H1 (cell line): ENCODE measurements at regions not wholly inside any gene's neighbourhood (a gene's known extent, or its start where the extent isn't known, plus 50 kb on each side); places are given as distances from the start of the nearest gene placed in this dataset.

ENCODE experiments used
- CTCF ChIA-PET: fragments of 300-600 bp; sonication (Branson Sonifier 250); formaldehyde crosslinking; loops from one replicate; lab custom pipeline; 2021; ENCODE audit not compliant: partially characterized antibody; lab: Charles Lee
- POLR2A ChIA-PET: fragments of 300-600 bp; sonication (Branson Sonifier 250); formaldehyde crosslinking; loops from one replicate; lab custom pipeline; 2021; ENCODE audit warnings: inconsistent platforms; ENCODE audit not compliant: partially characterized antibody; lab: Charles Lee
- DNase-seq, 2 experiments: peaks; one replicate each; pipeline versions ENCODE4 v3.0.0 to v3.0.0-alpha.2; 2010 to 2022; ENCODE audit warnings: low spot score in 2 of 2, low read depth in 1 of 2, mixed read lengths in 1 of 2
- FAIRE-seq: peaks from 2 replicates; lab custom pipeline; 2011; peaks lifted over from hg19 to GRCh38; lab: Jason Lieb, UNC
- H2AFZ ChIP-seq: 2 replicates; pipeline ENCODE4 v1.8.1; 2012; ENCODE audit warnings: low read length, inconsistent platforms
- H2AK5ac ChIP-seq: 2 replicates; pipeline ENCODE4 v1.6.1; 2013; ENCODE audit warnings: low read depth, low read length
- H2BK120ac ChIP-seq: replicated peaks from 2 replicates; pipeline ENCODE3; 2013; ENCODE audit warnings: low read depth, low read length, inconsistent platforms
- H2BK12ac ChIP-seq: 2 replicates; pipeline ENCODE4 v1.6.1; 2013; ENCODE audit warnings: low read depth, low read length
- H2BK15ac ChIP-seq: 2 replicates; pipeline ENCODE4 v1.6.1; 2013; ENCODE audit warnings: low read length
- H2BK20ac ChIP-seq: 2 replicates; pipeline ENCODE4 v1.6.1; 2013; ENCODE audit warnings: low read length
- H2BK5ac ChIP-seq: 2 replicates; pipeline ENCODE4 v1.6.1; 2013; ENCODE audit warnings: low read depth, low read length
- H3K14ac ChIP-seq: 2 replicates; pipeline ENCODE4 v1.6.1; 2013; ENCODE audit warnings: inconsistent platforms; ENCODE audit not compliant: insufficient read length
- H3K18ac ChIP-seq: 2 replicates; pipeline ENCODE4 v1.6.1; 2013; ENCODE audit warnings: low read length; ENCODE audit errors: extremely low read depth
- H3K23ac ChIP-seq: 2 replicates; pipeline ENCODE4 v1.6.1; 2013; ENCODE audit warnings: inconsistent platforms; ENCODE audit not compliant: insufficient read length
- H3K23me2 ChIP-seq: 2 replicates; pipeline ENCODE4 v1.6.1; 2013; ENCODE audit warnings: low read depth, low read length
- H3K27ac ChIP-seq: 2 replicates; pipeline ENCODE4 v1.6.1; 2011; ENCODE audit warnings: low read depth, low read length, inconsistent platforms
- H3K27me3 ChIP-seq, 4 experiments: replicated peaks in 1 of 4; 1 replicate in 1 of 4; 2 replicates in 3 of 4; pipeline versions ENCODE4 v1.6.1 to v1.8.1; 2011 to 2013; ENCODE audit warnings: low read length in 3 of 4, mild to moderate bottlenecking in 3 of 4, inconsistent platforms in 2 of 4, mixed read lengths in 2 of 4, moderate library complexity in 1 of 4; ENCODE audit not compliant: control insufficient read depth in 3 of 4, insufficient read depth in 3 of 4; ENCODE audit errors: extremely low read depth in 1 of 4
- H3K36me3 ChIP-seq, 4 experiments: 2 replicates each; pipeline versions ENCODE4 v1.6.1 to v1.8.1; 2011 to 2013; ENCODE audit warnings: mild to moderate bottlenecking in 4 of 4, low read length in 3 of 4, moderate library complexity in 2 of 4, control low read depth in 1 of 4, inconsistent platforms in 1 of 4; ENCODE audit not compliant: insufficient read depth in 4 of 4, control insufficient read depth in 2 of 4
- H3K4ac ChIP-seq: replicated peaks from 2 replicates; pipeline ENCODE3; 2013; ENCODE audit warnings: low read length, low read depth, mixed read lengths, inconsistent platforms; ENCODE audit not compliant: insufficient read length
- H3K4me1 ChIP-seq, 4 experiments: replicated peaks in 1 of 4; 1 replicate in 1 of 4; 2 replicates in 3 of 4; pipeline versions ENCODE4 v1.6.1 to v1.8.1; 2011 to 2013; ENCODE audit warnings: low read length in 3 of 4, inconsistent platforms in 2 of 4, mixed read lengths in 1 of 4; ENCODE audit not compliant: insufficient read depth in 4 of 4, control insufficient read depth in 3 of 4
- H3K4me2 ChIP-seq, 2 experiments: 2 replicates each; pipeline versions ENCODE4 v1.6.1 to v1.8.1; 2011 to 2013; ENCODE audit warnings: low read depth in 2 of 2, low read length in 2 of 2, control low read depth in 1 of 2, inconsistent platforms in 1 of 2, mild to moderate bottlenecking in 1 of 2; ENCODE audit not compliant: insufficient read depth in 1 of 2
- H3K4me3 ChIP-seq, 4 experiments: fragments of 200-600, 300-600 bp in 1 of 4; sonication (generic), shearing (Covaris generic), sonication (Bioruptor Twin) in 1 of 4; 2 replicates each; pipeline versions ENCODE4 v1.5.1 to v1.8.1; 2011 to 2016; ENCODE audit warnings: low read length in 4 of 4, low read depth in 3 of 4, control low read depth in 2 of 4, inconsistent platforms in 2 of 4, mild to moderate bottlenecking in 2 of 4, mixed read lengths in 1 of 4, moderate library complexity in 1 of 4; ENCODE audit not compliant: insufficient read depth in 2 of 4; ENCODE audit errors: extremely low read depth in 1 of 4
- H3K56ac ChIP-seq: replicated peaks from 2 replicates; pipeline ENCODE3; 2013; ENCODE audit warnings: low read depth, mild to moderate bottlenecking, mixed read lengths, low read length, inconsistent platforms; ENCODE audit not compliant: insufficient read length
- H3K79me1 ChIP-seq: 2 replicates; pipeline ENCODE4 v1.6.1; 2013; ENCODE audit warnings: low read depth, low read length, control low read depth
- H3K79me2 ChIP-seq, 2 experiments: 2 replicates each; pipeline versions ENCODE4 v1.6.1 to v1.8.1; 2012 to 2013; ENCODE audit warnings: low read length in 2 of 2, mild to moderate bottlenecking in 2 of 2, inconsistent platforms in 1 of 2; ENCODE audit not compliant: insufficient read depth in 2 of 2, control insufficient read depth in 1 of 2
- H3K9ac ChIP-seq, 4 experiments: replicated peaks in 1 of 4; 1 replicate in 1 of 4; 2 replicates in 3 of 4; pipeline versions ENCODE4 v1.6.1 to v1.8.1; 2011 to 2013; ENCODE audit warnings: low read depth in 3 of 4, low read length in 3 of 4, control low read depth in 2 of 4, mild to moderate bottlenecking in 2 of 4, moderate library complexity in 2 of 4, inconsistent platforms in 1 of 4; ENCODE audit errors: extremely low read depth in 1 of 4
- H3K9me3 ChIP-seq, 2 experiments: 2 replicates each; pipeline versions ENCODE4 v1.6.1 to v1.8.1; 2012 to 2013; ENCODE audit warnings: mild to moderate bottlenecking in 2 of 2, moderate library complexity in 2 of 2, control low read depth in 1 of 2, inconsistent platforms in 1 of 2, low read depth in 1 of 2, low read length in 1 of 2, mixed read lengths in 1 of 2; ENCODE audit not compliant: insufficient read depth in 2 of 2
- H4K20me1 ChIP-seq, 2 experiments: replicated peaks in 1 of 2; 2 replicates each; pipeline versions ENCODE3 to v1.8.1; 2011 to 2013; ENCODE audit warnings: inconsistent platforms in 2 of 2, low read length in 2 of 2, mild to moderate bottlenecking in 1 of 2; ENCODE audit not compliant: insufficient read depth in 2 of 2, control insufficient read depth in 1 of 2
- H4K5ac ChIP-seq: 2 replicates; pipeline ENCODE4 v1.6.1; 2013; ENCODE audit warnings: low read length, low read depth, mixed read lengths, inconsistent platforms; ENCODE audit not compliant: insufficient read length
- H4K8ac ChIP-seq: 2 replicates; pipeline ENCODE4 v1.8.0; 2013; ENCODE audit warnings: mild to moderate bottlenecking, moderate library complexity, low read length, inconsistent platforms; ENCODE audit not compliant: insufficient read depth; ENCODE audit errors: extremely low read depth
- H4K91ac ChIP-seq: replicated peaks from 2 replicates; pipeline ENCODE3; 2013; ENCODE audit warnings: low read length, mixed read lengths, inconsistent platforms; ENCODE audit not compliant: insufficient read length
- E2F6 ChIP-seq: IDR thresholded peaks from 2 replicates; pipeline ENCODE4 v1.6.1; 2012; ENCODE audit warnings: inconsistent platforms
- JUN ChIP-seq: IDR thresholded peaks from 2 replicates; pipeline ENCODE4 v1.6.1; 2011; ENCODE audit warnings: low read depth, mild to moderate bottlenecking, improper control_type of control experiment, low read length
- RNF2 ChIP-seq: fragments of 200-900, 300-1000 bp; sonication (generic); IDR thresholded peaks from 2 replicates; pipeline ENCODE4 v1.7.1; 2016; ENCODE audit warnings: borderline replicate concordance, low read depth, mild to moderate bottlenecking, antibody characterized with exemption, low read length; ENCODE audit not compliant: poor library complexity, severe bottlenecking; ENCODE audit errors: missing control alignments
- SRF ChIP-seq: IDR thresholded peaks from 2 replicates; pipeline ENCODE4 v1.6.1; 2011; ENCODE audit warnings: mild to moderate bottlenecking, low read depth, low read length, moderate library complexity
- TBP ChIP-seq: IDR thresholded peaks from 2 replicates; pipeline ENCODE4 v1.6.1; 2011; ENCODE audit warnings: low read depth, low read length, improper control_type of control experiment
- WGBS, 2 experiments: shearing (Covaris generic) in 1 of 2; methylation state at CpG; one replicate each; pipeline versions ENCODE4 v1.1.6 to v1.1.7; 2013 to 2015; ENCODE audit warnings: low lambda C conversion rate in 2 of 2, mixed read lengths in 2 of 2, inconsistent platforms in 1 of 2, low coverage in 1 of 2, missing lambda C conversion rate in 1 of 2; ENCODE audit not compliant: insufficient replicate concordance in 2 of 2, insufficient coverage in 1 of 2, insufficient read length in 1 of 2; ENCODE audit errors: extremely low coverage in 1 of 2, missing lambda C conversion rate in 1 of 2; 5-methylcytosine and 5-hydroxymethylcytosine counted together

GRCh38 chr2:8620611-8621382, 61.1 kb upstream of the ID2 start:
- Histone ChIP-seq H2AFZ (no peak overlapping the region), H2BK120ac (no peak overlapping the region), H3K18ac (no peak overlapping the region), H4K91ac (no peak overlapping the region), H2BK5ac (no peak overlapping the region), H3K79me2 (no peaks in the 10 kb centered on the region), H2AK5ac (no peak overlapping the region), H2BK15ac (no peak overlapping the region), H3K23ac (no peak overlapping the region), H3K4me3 (no peak overlapping the region), H3K4me1 (no peaks in the 10 kb centered on the region; a peak in 1 of 7 replicates), H3K36me3 (no peaks in the 10 kb centered on the region), H4K20me1 (no peaks in the 10 kb centered on the region), H4K8ac (no peak overlapping the region), H3K4ac (no peak overlapping the region), H3K14ac (no peak overlapping the region), H3K56ac (no peak overlapping the region), H3K79me1 (no peaks in the 10 kb centered on the region), H4K5ac (no peak overlapping the region), H3K9me3 (no peaks in the 10 kb centered on the region), H2BK20ac (no peak overlapping the region), H3K23me2 (no peaks in the 10 kb centered on the region; the same call in 1 of the 2 replicates), H3K4me2 (no peak overlapping the region), H3K9ac (no peak overlapping the region), H3K27me3 (no peaks in the 10 kb centered on the region), H2BK12ac (no peak overlapping the region), H3K27ac (no peak overlapping the region)
- CTCF ChIA-PET, result no interaction called here
- no peak for TF ChIP-seq E2F6
- TF ChIP-seq RNF2, result no peak
- TF ChIP-seq TBP, result no peak
- no peak for TF ChIP-seq SRF
- TF ChIP-seq JUN, result no peak
- FAIRE-seq (no peak), DNase-seq (no peak)
- POLR2A ChIA-PET, result no interaction called here
- WGBS, 2 experiments, result 93% methylated on average over 7 of the region's 7 CpGs; no CpG with 5 or more reads in 1 of the 2 experiments
